Endothelial cell of hepatic sinusoid (primary cell): ENCODE measurements at regions not wholly inside any gene's neighbourhood (a gene's known extent, or its start where the extent isn't known, plus 50 kb on each side); places are given as distances from the start of the nearest gene placed in this dataset.

Source experiments
- in situ Hi-C: cut with HindIII; loops from 2 replicates; pipeline ENCODE4 v1.10.0; 2017; ENCODE audit warnings: low sequenced_read_pairs

- in situ Hi-C loops, result no loop called here
These were observed 113.8 kb upstream of the SPRY4 start for GRCh38 chr5:142438573-142438972.

GRCh38 chr5:142437563-142437962, 112.7 kb upstream of the SPRY4 start:
- in situ Hi-C loops, result no loop called here

- in situ Hi-C loops, result no loop called here
These were observed 110.7 kb upstream of the SPRY4 start for GRCh38 chr5:142435410-142436115.

GRCh38 chr5:142434322-142434612, 109.4 kb upstream of the SPRY4 start:
- in situ Hi-C loops, result loop anchor here (5.0 kb wide), 1 partner anchor 72 kb away; no protein-coding TSS in a partner anchor

- in situ Hi-C loops, result loop anchor here (5.0 kb wide), 1 partner anchor 71 kb away; no protein-coding TSS in a partner anchor
These were observed 108.9 kb upstream of the SPRY4 start for GRCh38 chr5:142433526-142434321.

- in situ Hi-C loops, result loop anchor here (5.0 kb wide), 1 partner anchor 71 kb away; no protein-coding TSS in a partner anchor
These were observed 108.1 kb upstream of the SPRY4 start for GRCh38 chr5:142432961-142433360.

GRCh38 chr5:142432369-142432863, 107.6 kb upstream of the SPRY4 start:
- in situ Hi-C loops, result loop anchor here (5.0 kb wide), 1 partner anchor 70 kb away; no protein-coding TSS in a partner anchor

- in situ Hi-C loops, result loop anchor here (5.0 kb wide), 1 partner anchor 33 kb away; no protein-coding TSS in a partner anchor
These were observed 104.1 kb upstream of the SPRY4 start for GRCh38 chr5:142428773-142429473.

GRCh38 chr5:142428036-142428772, 103.4 kb upstream of the SPRY4 start:
- in situ Hi-C loops, result loop anchor here (5.0 kb wide), 1 partner anchor 34 kb away; no protein-coding TSS in a partner anchor

GRCh38 chr5:142427529-142427928, 102.7 kb upstream of the SPRY4 start:
- in situ Hi-C loops, result loop anchor here (5.0 kb wide), 1 partner anchor 35 kb away; no protein-coding TSS in a partner anchor

GRCh38 chr5:142427015-142427364, 102.2 kb upstream of the SPRY4 start:
- in situ Hi-C loops, result loop anchor here (5.0 kb wide), 1 partner anchor 35 kb away; no protein-coding TSS in a partner anchor

- in situ Hi-C loops, result loop anchor here (5.0 kb wide), 1 partner anchor 36 kb away; no protein-coding TSS in a partner anchor
These were observed 101.6 kb upstream of the SPRY4 start for GRCh38 chr5:142426129-142427014.

GRCh38 chr5:142425286-142426065, 100.7 kb upstream of the SPRY4 start:
- in situ Hi-C loops, result loop anchor here (5.0 kb wide), 1 partner anchor 37 kb away; no protein-coding TSS in a partner anchor

GRCh38 chr5:142422429-142422828, 97.6 kb upstream of the SPRY4 start:
- in situ Hi-C loops, result no loop called here

GRCh38 chr5:142421621-142422397, 97.0 kb upstream of the SPRY4 start:
- in situ Hi-C loops, result no loop called here

GRCh38 chr5:142421228-142421617, 96.4 kb upstream of the SPRY4 start:
- in situ Hi-C loops, result no loop called here

- in situ Hi-C loops, result no loop called here
These were observed 95.9 kb upstream of the SPRY4 start for GRCh38 chr5:142420561-142421227.
